CD4-positive, alpha-beta memory T cell (primary cell): ENCODE measurements at regions not wholly inside any gene's neighbourhood (a gene's known extent, or its start where the extent isn't known, plus 50 kb on each side); places are given as distances from the start of the nearest gene placed in this dataset.

ENCODE experiments used
- CTCF ChIA-PET: fragments of 350-600 bp; sonication (Branson Sonifier 250); formaldehyde crosslinking; loops from one replicate; lab custom pipeline; 2021; ENCODE audit warnings: inconsistent platforms; ENCODE audit not compliant: partially characterized antibody; lab: Charles Lee
- POLR2A ChIA-PET: fragments of 350-600 bp; sonication (Branson Sonifier 250); formaldehyde crosslinking; loops from one replicate; lab custom pipeline; 2021; ENCODE audit not compliant: partially characterized antibody; lab: Charles Lee
- DNase-seq, 5 donors: peaks; one replicate each; pipeline versions ENCODE4 v3.0.0 to v3.0.0-alpha.2; 2020 to 2022; ENCODE audit warnings: mixed read lengths in 1 of 5
- H3K27ac ChIP-seq: one replicate; pipeline ENCODE4 v1.7.0; 2013; ENCODE audit warnings: low read depth, low read length
- H3K27me3 ChIP-seq: 2 replicates; pipeline ENCODE4 v1.7.0; 2013; ENCODE audit warnings: mild to moderate bottlenecking, low read length, moderate library complexity; ENCODE audit not compliant: insufficient read depth
- H3K36me3 ChIP-seq: 2 replicates; pipeline ENCODE4 v1.7.0; 2013; ENCODE audit warnings: mild to moderate bottlenecking, low read length, moderate library complexity; ENCODE audit not compliant: insufficient read depth
- H3K4me1 ChIP-seq: 2 replicates; pipeline ENCODE4 v1.7.0; 2013; ENCODE audit warnings: mild to moderate bottlenecking, low read length, moderate library complexity; ENCODE audit not compliant: insufficient read depth
- H3K4me3 ChIP-seq, 2 donors: one replicate each; pipeline ENCODE4 v1.7.0; 2013; ENCODE audit warnings: low read length in 2 of 2, mild to moderate bottlenecking in 1 of 2
- H3K9me3 ChIP-seq, 2 donors: one replicate each; pipeline ENCODE4 v1.7.0; 2013; ENCODE audit warnings: low read length in 2 of 2, control low read depth in 1 of 2; ENCODE audit not compliant: control insufficient read depth in 1 of 2
- H3K27ac Mint-ChIP-seq, 7 donors: one replicate each; pipeline ENCODE4 v1.8.0; 2020 to 2021; ENCODE audit warnings: mixed read lengths in 7 of 7, mild to moderate bottlenecking in 6 of 7, inconsistent platforms in 3 of 7, moderate library complexity in 3 of 7
- H3K27me3 Mint-ChIP-seq, 2 donors: one replicate each; pipeline ENCODE4 v1.8.0; 2020 to 2021; ENCODE audit warnings: mixed read lengths in 2 of 2
- H3K36me3 Mint-ChIP-seq, 2 donors: one replicate each; pipeline ENCODE4 v1.8.0; 2020 to 2021; ENCODE audit warnings: mixed read lengths in 2 of 2, inconsistent platforms in 1 of 2, mild to moderate bottlenecking in 1 of 2
- H3K4me1 Mint-ChIP-seq, 4 donors: one replicate each; pipeline ENCODE4 v1.8.0; 2020 to 2021; ENCODE audit warnings: mixed read lengths in 4 of 4, mild to moderate bottlenecking in 1 of 4
- H3K4me3 Mint-ChIP-seq, 8 donors: one replicate each; pipeline ENCODE4 v1.8.0; 2020 to 2021; ENCODE audit warnings: mixed read lengths in 8 of 8, mild to moderate bottlenecking in 7 of 8, moderate library complexity in 6 of 8, inconsistent platforms in 3 of 8
- H3K9me3 Mint-ChIP-seq, 8 donors: one replicate each; pipeline ENCODE4 v1.8.0; 2020 to 2021; ENCODE audit warnings: mixed read lengths in 8 of 8, mild to moderate bottlenecking in 5 of 8, inconsistent platforms in 3 of 8, moderate library complexity in 1 of 8
- intact Hi-C: fragments of 100-400 bp; cut with micrococcal nuclease; formaldehyde crosslinking; loops from one replicate; pipeline ENCODE4 v1.15.1; 2023

DNA sequence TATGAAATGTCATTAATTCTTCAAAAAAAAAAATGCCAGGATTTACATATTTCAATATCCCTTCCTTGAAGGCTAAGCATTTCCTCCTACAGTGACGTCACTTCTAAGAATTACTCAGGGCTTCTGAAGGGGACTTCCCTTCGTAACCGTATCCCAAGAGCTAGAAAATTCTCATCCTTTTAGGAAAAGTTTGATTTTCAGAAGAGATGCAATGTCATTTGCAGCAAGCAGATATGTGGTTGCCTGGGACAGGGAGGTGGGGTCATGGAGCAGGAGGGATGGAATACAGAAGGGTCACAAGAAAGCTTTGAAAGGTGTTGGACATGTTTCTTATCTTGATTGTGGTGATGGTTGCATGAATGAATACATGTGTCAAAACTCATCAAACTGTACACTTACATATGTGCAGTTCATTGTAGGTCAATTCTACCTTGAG, 97.0 kb upstream of the ATL2 start:
- Histone ChIP-seq H3K27me3 (no peaks in the 10 kb centered on the region), H3K27ac (no peak overlapping the region), H3K9me3 (no peaks in the 10 kb centered on the region), H3K36me3 (no peaks in the 10 kb centered on the region), H3K4me1 (no peaks in the 10 kb centered on the region), H3K4me3 (no peak overlapping the region)
- no peaks in the 10 kb centered on the region for H3K36me3 Mint-ChIP-seq
- peaks cover 4 to 7% (median 6%) of the 10 kb centered on the region in 4 donors for H3K4me1 Mint-ChIP-seq
- H3K27me3 Mint-ChIP-seq: peaks cover 9 to 14% of the 10 kb centered on the region in 2 donors
- no peak overlapping the region for H3K27ac Mint-ChIP-seq
- intact Hi-C loops: no loop called here
- ChIA-PET CTCF (interaction anchor here (0.9 kb wide), 1 partner anchor 34 kb away, joined by 3 read pairs; no protein-coding TSS in a partner anchor), POLR2A (no interaction called here)
- DNase-seq: no peak
- H3K4me3 Mint-ChIP-seq: no peak overlapping the region
- H3K9me3 Mint-ChIP-seq: peaks cover 0 to 4% (median under 1%) of the 10 kb centered on the region in 8 donors

- H3K4me3 Mint-ChIP-seq: no peak overlapping the region
- no peaks in the 10 kb centered on the region for H3K36me3 Mint-ChIP-seq
- Histone ChIP-seq H3K9me3 (no peaks in the 10 kb centered on the region), H3K27me3 (no peaks in the 10 kb centered on the region), H3K27ac (no peak overlapping the region), H3K4me1 (no peaks in the 10 kb centered on the region), H3K36me3 (no peaks in the 10 kb centered on the region), H3K4me3 (no peak overlapping the region)
- ChIA-PET CTCF (interaction anchor here (0.9 kb wide), 1 partner anchor 34 kb away, joined by 3 read pairs; no protein-coding TSS in a partner anchor), POLR2A (no interaction called here)
- H3K4me1 Mint-ChIP-seq: peaks cover 4 to 7% (median 6%) of the 10 kb centered on the region in 4 donors
- peaks cover 9 to 14% of the 10 kb centered on the region in 2 donors for H3K27me3 Mint-ChIP-seq
- H3K9me3 Mint-ChIP-seq: no peaks in the 10 kb centered on the region
- H3K27ac Mint-ChIP-seq: no peak overlapping the region
- DNase-seq: no peak
- intact Hi-C loops: no loop called here
Measured at GRCh38 chr2:38473333-38474005, 96.4 kb upstream of the ATL2 start.

- Histone ChIP-seq H3K4me1 (no peaks in the 10 kb centered on the region), H3K9me3 (no peaks in the 10 kb centered on the region), H3K36me3 (no peaks in the 10 kb centered on the region), H3K4me3 (no peak overlapping the region), H3K27me3 (no peaks in the 10 kb centered on the region), H3K27ac (no peak overlapping the region)
- Mint-ChIP-seq H3K4me1 (peaks cover 4 to 8% (median 7%) of the 10 kb centered on the region in 4 donors), H3K4me3 (no peak overlapping the region), H3K9me3 (no peaks in the 10 kb centered on the region), H3K27me3 (peaks cover 3 to 15% of the 10 kb centered on the region in 2 donors), H3K27ac (no peak overlapping the region), H3K36me3 (no peaks in the 10 kb centered on the region)
- intact Hi-C loops: no loop called here
- DNase-seq: no peak
- CTCF ChIA-PET: interaction anchor here (1.3 to 1.8 kb wide), 2 partner anchors 39 to 155 kb away, joined by 5 to 7 read pairs; no protein-coding TSS in a partner anchor
- POLR2A ChIA-PET: no interaction called here
Measured at GRCh38 chr2:38470115-38470514, 93.0 kb upstream of the ATL2 start.

DNA sequence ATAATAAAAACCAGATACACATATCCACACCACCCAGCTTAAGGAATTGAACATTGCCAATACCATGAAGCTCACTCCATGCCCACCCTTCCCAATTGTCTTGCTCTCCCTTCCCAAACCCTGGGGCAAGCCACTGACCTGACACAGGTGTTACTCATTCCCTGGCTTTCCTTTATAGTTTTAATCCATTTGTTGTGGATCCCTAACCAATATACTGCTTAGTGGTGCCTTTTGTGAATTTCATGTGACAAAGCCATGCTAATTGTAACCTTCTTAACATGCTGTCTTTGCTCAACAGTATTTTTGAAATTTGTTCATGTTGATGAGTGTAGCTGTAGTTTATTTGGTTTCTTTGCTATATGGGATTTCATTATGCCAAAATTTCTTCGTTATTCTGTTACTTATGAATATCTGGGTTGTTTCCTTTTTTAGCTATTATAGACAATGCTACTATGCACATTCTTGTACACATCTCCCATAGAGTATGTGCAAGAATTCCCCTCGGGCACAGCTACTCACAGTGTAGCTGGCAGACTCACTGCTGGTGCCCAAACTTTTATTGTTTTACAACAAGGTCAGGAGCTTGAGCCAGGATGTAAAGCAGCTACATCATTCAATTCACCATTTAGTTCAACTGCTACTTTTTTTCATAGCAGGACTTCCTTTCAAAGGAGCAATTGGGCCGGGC, 90.8 kb upstream of the ATL2 start:
- H3K4me1 Mint-ChIP-seq: peaks cover 0 to 2% (median 0%) of the 10 kb centered on the region in 4 donors
- Histone ChIP-seq H3K36me3 (no peaks in the 10 kb centered on the region), H3K27me3 (no peaks in the 10 kb centered on the region), H3K4me1 (no peaks in the 10 kb centered on the region), H3K9me3 (no peaks in the 10 kb centered on the region), H3K4me3 (no peak overlapping the region), H3K27ac (no peak overlapping the region)
- peaks cover 2 to 11% of the 10 kb centered on the region in 2 donors for H3K27me3 Mint-ChIP-seq
- H3K27ac Mint-ChIP-seq: no peak overlapping the region
- no peaks in the 10 kb centered on the region for H3K36me3 Mint-ChIP-seq
- ChIA-PET POLR2A (no interaction called here), CTCF (interaction anchor here (0.6 to 5.7 kb wide), 5 partner anchors 16 to 152 kb away, joined by 3 to 84 read pairs (median 3); no protein-coding TSS in a partner anchor)
- H3K4me3 Mint-ChIP-seq: no peak overlapping the region
- no peaks in the 10 kb centered on the region for H3K9me3 Mint-ChIP-seq
- intact Hi-C loops: no loop called here
- no peak for DNase-seq

DNA sequence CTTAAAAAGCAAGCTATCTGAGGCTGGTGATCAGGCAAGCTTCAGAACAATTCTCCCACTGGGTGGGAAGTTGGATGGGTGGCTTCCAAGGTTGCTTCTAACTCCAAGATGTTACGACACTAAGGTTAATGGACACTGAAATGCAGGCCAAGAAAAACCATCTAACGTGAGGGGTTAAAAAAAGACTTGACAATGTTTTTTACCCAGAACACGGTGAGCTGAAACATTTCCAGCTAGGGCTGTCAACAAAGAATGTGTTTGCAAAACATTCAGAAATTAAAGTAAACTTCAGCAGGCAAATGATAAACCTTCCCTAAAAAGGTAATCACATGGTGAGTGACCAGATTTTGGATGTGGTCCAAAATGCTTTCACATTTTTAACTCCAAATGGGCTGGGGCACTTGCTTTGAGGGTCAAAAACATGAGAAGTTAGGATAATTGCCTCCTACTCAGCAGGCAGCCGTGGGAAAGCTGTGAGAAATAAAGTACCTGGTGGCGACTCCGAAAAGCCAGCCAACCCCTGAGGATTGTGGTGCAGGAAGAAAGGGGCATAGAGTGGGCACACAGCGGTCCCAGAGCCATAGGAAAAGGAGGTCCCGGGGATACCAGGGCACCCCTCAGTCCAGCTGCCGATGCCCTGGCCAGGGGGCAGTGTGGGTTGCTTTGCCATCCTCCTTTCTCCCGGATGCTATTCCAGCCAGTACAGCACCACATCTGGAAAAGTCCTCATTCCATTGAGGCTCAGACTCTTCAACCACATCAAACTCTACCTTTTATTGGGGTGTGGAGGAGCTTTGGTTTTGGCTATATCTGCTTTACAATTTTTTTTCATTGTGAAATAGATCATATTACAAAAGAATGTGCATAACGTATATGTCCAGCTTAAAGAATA, 90.0 kb upstream of the ATL2 start:
- ChIA-PET CTCF (interaction anchor here (1.0 to 5.7 kb wide), 4 partner anchors 19 to 151 kb away, joined by 3 to 84 read pairs (median 4); no protein-coding TSS in a partner anchor), POLR2A (no interaction called here)
- no peaks in the 10 kb centered on the region for H3K4me1 ChIP-seq
- Mint-ChIP-seq H3K27me3 (peaks cover 0 to 9% of the 10 kb centered on the region in 2 donors), H3K9me3 (no peaks in the 10 kb centered on the region), H3K4me3 (no peak overlapping the region), H3K4me1 (peaks cover 0 to 2% (median 0%) of the 10 kb centered on the region in 4 donors), H3K27ac (no peak overlapping the region), H3K36me3 (no peaks in the 10 kb centered on the region)
- no peaks in the 10 kb centered on the region for H3K27me3 ChIP-seq
- no peak overlapping the region for H3K27ac ChIP-seq
- no peak overlapping the region for H3K4me3 ChIP-seq
- intact Hi-C loops: no loop called here
- no peaks in the 10 kb centered on the region for H3K9me3 ChIP-seq
- H3K36me3 ChIP-seq: no peaks in the 10 kb centered on the region
- no peak for DNase-seq

GRCh38 chr2:38466409-38466808, 89.3 kb upstream of the ATL2 start:
- Mint-ChIP-seq H3K9me3 (no peaks in the 10 kb centered on the region), H3K4me3 (no peak overlapping the region), H3K4me1 (peaks cover 0 to 2% (median 0%) of the 10 kb centered on the region in 4 donors), H3K27me3 (peaks cover 0 to 6% of the 10 kb centered on the region in 2 donors), H3K27ac (no peak overlapping the region), H3K36me3 (no peaks in the 10 kb centered on the region)
- Histone ChIP-seq H3K4me1 (no peaks in the 10 kb centered on the region), H3K9me3 (no peaks in the 10 kb centered on the region), H3K27me3 (no peaks in the 10 kb centered on the region), H3K27ac (no peak overlapping the region), H3K36me3 (no peaks in the 10 kb centered on the region), H3K4me3 (no peak overlapping the region)
- POLR2A ChIA-PET: no interaction called here
- CTCF ChIA-PET: interaction anchor here (1.4 to 5.7 kb wide), 2 partner anchors 90 to 150 kb away, joined by 6 to 84 read pairs; no protein-coding TSS in a partner anchor
- DNase-seq: no peak
- intact Hi-C loops: no loop called here
